Activated CD8-positive, alpha-beta memory T cell treated with anti-CD3 and anti-CD28 coated beads for 24 hours (primary cell): ENCODE measurements at regions not wholly inside any gene's neighbourhood (a gene's known extent, or its start where the extent isn't known, plus 50 kb on each side); places are given as distances from the start of the nearest gene placed in this dataset.
A peak's percentile ranks its signal among the peaks of the same experiment; 100 is the strongest.

ENCODE experiments used
- DNase-seq: peaks from one replicate; pipeline ENCODE4 v3.0.0-alpha.2; 2020

GRCh38 chr6:54646069-54646950 is 200.3 kb upstream of the FAM83B start:
- no peak for DNase-seq

GRCh38 chr6:54646951-54647664 is 199.5 kb upstream of the FAM83B start:
- no peak for DNase-seq

- DNase-seq, result no peak
These were observed 192.2 kb upstream of the FAM83B start for GRCh38 chr6:54654381-54654780.

GRCh38 chr6:54655162-54655561 is 191.4 kb upstream of the FAM83B start:
- DNase-seq, result no peak

- no peak for DNase-seq
These were observed 181.3 kb upstream of the FAM83B start for GRCh38 chr6:54665278-54665677.

- DNase-seq, result no peak
These were observed 166.0 kb upstream of the FAM83B start for GRCh38 chr6:54680531-54680930.

- no peak for DNase-seq
These were observed 165.3 kb upstream of the FAM83B start for GRCh38 chr6:54681267-54681666.

GRCh38 chr6:54681987-54682386 is 164.6 kb upstream of the FAM83B start:
- no peak for DNase-seq

- DNase-seq, result no peak
These were observed 157.0 kb upstream of the FAM83B start for GRCh38 chr6:54689620-54690019.

- DNase-seq, result no peak
These were observed 156.0 kb upstream of the FAM83B start for GRCh38 chr6:54690596-54690995.

- no peak for DNase-seq
These were observed 151.5 kb upstream of the FAM83B start for GRCh38 chr6:54694928-54695532.

- no peak for DNase-seq
These were observed 150.8 kb upstream of the FAM83B start for GRCh38 chr6:54695815-54696214.

GRCh38 chr6:54697424-54697823 is 149.1 kb upstream of the FAM83B start:
- DNase-seq, result no peak

GRCh38 chr6:54698974-54699373 is 147.6 kb upstream of the FAM83B start:
- no peak for DNase-seq

GRCh38 chr6:54700158-54700557 is 146.4 kb upstream of the FAM83B start:
- no peak for DNase-seq

- no peak for DNase-seq
These were observed 143.8 kb upstream of the FAM83B start for GRCh38 chr6:54702772-54703171.

GRCh38 chr6:54706391-54706790 is 140.2 kb upstream of the FAM83B start:
- no peak for DNase-seq

- DNase-seq, result no peak
These were observed 139.5 kb upstream of the FAM83B start for GRCh38 chr6:54706844-54707605.

- DNase-seq, result no peak
These were observed 136.1 kb upstream of the FAM83B start for GRCh38 chr6:54710456-54710855.

GRCh38 chr6:54716010-54716409 is 130.6 kb upstream of the FAM83B start:
- no peak for DNase-seq

GRCh38 chr6:54716877-54717276 is 129.7 kb upstream of the FAM83B start:
- no peak for DNase-seq

GRCh38 chr6:54717849-54718455 is 128.6 kb upstream of the FAM83B start:
- DNase-seq, result peak; percentile 68
